SK-N-MC (cell line): ENCODE measurements at regions not wholly inside any gene's neighbourhood (a gene's known extent, or its start where the extent isn't known, plus 50 kb on each side); places are given as distances from the start of the nearest gene placed in this dataset.
"Not testable (repeated sequence)": the region's sequence is repeated elsewhere in the genome, so short reads cannot be mapped to it uniquely, and the experiment has no call there.

ENCODE experiments used
- DNase-seq: peaks from one replicate; pipeline ENCODE4 v3.0.0-alpha.2; 2011; ENCODE audit warnings: low read depth, low spot score
- H3K27ac ChIP-seq: fragments of 200-600 bp; sonication (generic); 2 replicates; pipeline ENCODE4 v1.5.1; 2016; ENCODE audit warnings: mixed run types
- H3K36me3 ChIP-seq: fragments of 200-600 bp; sonication (generic); 2 replicates; pipeline ENCODE4 v1.6.1; 2017; ENCODE audit warnings: antibody characterized with exemption, low read length, mixed read lengths; ENCODE audit not compliant: insufficient read depth
- H3K4me3 ChIP-seq: fragments of 200-600 bp; sonication (generic); 2 replicates; pipeline ENCODE4 v1.5.1; 2016
- H3K9ac ChIP-seq: fragments of 200-600 bp; sonication (generic); 2 replicates; pipeline ENCODE4 v1.8.0; 2017; ENCODE audit warnings: mixed run types, mixed read lengths; ENCODE audit not compliant: insufficient read length
- H3K9me3 ChIP-seq: fragments of 200-600 bp; sonication (generic); 2 replicates; pipeline ENCODE4 v1.6.1; 2017; ENCODE audit warnings: low read depth, mild to moderate bottlenecking, antibody characterized with exemption, low read length, moderate library complexity, mixed read lengths
- EZH2 ChIP-seq: fragments of 200-600 bp; sonication (generic); IDR thresholded peaks from one replicate; pipeline ENCODE4 v1.6.1; 2017; ENCODE audit warnings: antibody characterized with exemption
- FOXP2 ChIP-seq: optimal IDR thresholded peaks from 2 replicates; pipeline ENCODE3; 2011; ENCODE audit warnings: mild to moderate bottlenecking, moderate library complexity; ENCODE audit not compliant: insufficient read depth; ENCODE audit errors: extremely low read length, control extremely low read depth
- POLR2AphosphoS5 ChIP-seq: IDR thresholded peaks from 2 replicates; pipeline ENCODE4 v1.6.1; 2012; ENCODE audit warnings: mild to moderate bottlenecking, low read depth, low read length, borderline replicate concordance

DNA sequence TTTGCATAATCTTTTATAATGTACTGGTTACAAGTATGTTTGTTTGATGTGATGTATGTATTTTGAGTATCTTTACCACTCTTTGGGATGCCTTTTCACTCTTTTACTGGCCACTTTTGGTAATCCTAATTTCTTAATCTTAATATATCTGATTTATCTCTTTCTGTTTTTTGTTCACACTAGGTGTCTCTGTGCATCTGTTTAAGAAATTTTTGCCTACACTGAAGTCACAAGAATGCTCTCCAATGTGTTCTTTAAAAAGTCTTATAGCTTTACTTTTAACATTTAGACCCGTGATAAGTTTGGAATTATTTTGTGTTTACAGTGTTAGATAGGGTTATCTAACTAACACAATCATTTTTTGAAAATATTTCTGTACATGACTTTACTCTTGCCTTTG lies 659.1 kb downstream of the SI start:
- Histone ChIP-seq H3K27ac (no peak overlapping the region), H3K9me3 (no peaks in the 10 kb centered on the region), H3K4me3 (no peak overlapping the region), H3K36me3 (no peaks in the 10 kb centered on the region), H3K9ac (no peak overlapping the region)
- no peak for DNase-seq
- TF ChIP-seq EZH2 (no peak), POLR2AphosphoS5 (no peak), FOXP2 (no peak)

DNA sequence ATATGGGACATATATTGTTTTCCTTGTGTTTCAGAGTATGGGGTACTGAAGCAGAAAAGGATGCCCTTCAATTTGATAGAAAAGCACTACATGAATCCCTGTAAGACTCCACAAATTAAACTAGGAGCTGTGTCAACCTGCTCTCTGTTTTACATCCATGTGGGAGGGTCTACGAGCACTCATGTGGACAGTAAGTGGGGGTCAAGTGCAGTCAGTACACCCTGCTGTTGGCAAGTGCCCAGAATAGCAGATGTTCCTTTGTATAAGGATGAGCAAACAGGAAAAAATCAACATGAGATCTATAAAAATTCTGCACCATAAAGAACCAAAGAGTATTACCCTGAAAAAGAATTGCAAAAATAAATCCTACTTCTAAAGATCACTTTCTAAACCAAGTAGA lies 659.9 kb downstream of the SI start:
- no peak for DNase-seq
- Histone ChIP-seq H3K36me3 (no peaks in the 10 kb centered on the region), H3K9me3 (no peaks in the 10 kb centered on the region), H3K9ac (no peak overlapping the region), H3K4me3 (no peak overlapping the region), H3K27ac (no peak overlapping the region)
- no peak for TF ChIP-seq POLR2AphosphoS5

DNA sequence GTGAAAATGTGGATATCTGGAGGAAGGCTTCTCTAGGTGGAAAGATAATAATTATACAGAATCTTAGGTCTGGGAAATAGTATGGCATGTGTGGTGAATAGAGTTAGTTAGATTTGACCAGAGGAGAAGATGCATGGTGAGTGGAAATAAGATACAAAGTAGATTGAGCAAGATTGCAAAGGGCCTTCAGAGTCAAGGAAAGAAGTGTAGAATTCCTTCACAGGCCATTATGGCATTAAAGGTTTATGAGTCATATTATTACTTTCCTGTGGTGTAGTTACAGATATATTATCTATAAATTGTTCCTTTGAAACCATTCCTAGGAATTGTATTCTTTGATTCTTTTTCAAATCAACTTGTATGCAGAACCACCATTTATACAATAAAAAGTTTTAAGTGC lies 660.3 kb downstream of the SI start:
- no peak overlapping the region for H3K4me3 ChIP-seq
- no peak overlapping the region for H3K27ac ChIP-seq
- H3K9me3 ChIP-seq, result no peaks in the 10 kb centered on the region
- no peak overlapping the region for H3K9ac ChIP-seq
- DNase-seq, result no peak
- no peaks in the 10 kb centered on the region for H3K36me3 ChIP-seq
- TF ChIP-seq EZH2 (no peak), FOXP2 (no peak), POLR2AphosphoS5 (no peak)

DNA sequence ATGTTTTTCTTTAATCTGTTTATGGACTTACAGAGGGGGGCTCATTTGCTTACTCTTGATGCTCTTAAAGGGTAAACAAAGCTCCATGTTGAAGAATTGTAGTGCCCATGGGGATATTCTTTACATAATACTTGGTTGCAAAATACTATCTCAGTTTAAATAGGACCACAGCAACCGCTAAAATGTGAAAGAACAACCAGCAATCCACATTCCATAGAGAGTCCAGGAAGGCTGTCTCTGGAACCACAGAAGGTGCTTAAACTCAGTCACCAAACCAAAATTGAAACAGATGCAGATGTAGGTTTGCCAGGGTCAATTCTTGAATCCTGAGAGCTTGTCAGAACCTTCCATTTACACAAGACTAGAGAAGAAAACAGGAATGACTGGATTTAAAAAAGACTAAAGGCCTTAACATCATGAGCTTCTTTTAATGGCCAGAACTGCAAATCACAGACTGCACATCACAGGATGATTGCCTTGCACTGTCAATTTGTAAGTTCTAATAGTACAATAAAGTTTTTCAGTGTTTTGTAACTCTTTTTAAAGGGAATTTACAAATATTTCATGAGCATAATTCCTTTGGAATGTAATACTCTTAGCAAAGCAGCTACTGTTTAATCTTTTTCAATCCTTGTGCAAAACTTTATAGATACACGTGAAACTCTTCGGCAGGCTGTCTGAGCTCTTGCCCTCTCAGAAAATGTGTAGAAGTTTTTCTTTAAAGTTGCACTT lies 661.6 kb downstream of the SI start:
- Histone ChIP-seq H3K4me3 (no peak overlapping the region), H3K9me3 (no peaks in the 10 kb centered on the region), H3K36me3 (no peaks in the 10 kb centered on the region), H3K9ac (no peak overlapping the region), H3K27ac (no peak overlapping the region)
- no peak for DNase-seq
- no peak for TF ChIP-seq FOXP2

DNA sequence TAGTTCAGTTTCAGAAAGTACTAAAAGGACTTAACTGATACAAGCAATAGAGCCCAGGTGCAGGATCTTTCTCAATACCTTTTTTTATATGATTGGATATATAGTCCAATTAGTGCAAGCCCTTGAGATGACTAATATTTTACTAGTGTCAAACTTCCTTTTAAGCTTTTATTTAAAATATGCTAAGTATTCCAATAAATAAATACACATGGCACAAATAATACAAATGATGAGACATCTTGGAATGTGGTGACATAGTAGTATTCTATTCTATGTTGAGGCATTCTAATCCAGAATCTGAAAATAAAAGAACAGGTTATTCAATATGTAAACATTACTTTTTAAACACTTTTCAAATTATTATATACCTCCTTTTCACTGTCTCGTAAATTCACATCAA lies 670.0 kb downstream of the SI start:
- TF ChIP-seq POLR2AphosphoS5, result no peak
- TF ChIP-seq FOXP2, result no peak
- TF ChIP-seq EZH2, result no peak
- no peak for DNase-seq
- H3K4me3 ChIP-seq, result no peak overlapping the region
- no peak overlapping the region for H3K27ac ChIP-seq
- H3K9me3 ChIP-seq, result no peaks in the 10 kb centered on the region
- no peaks in the 10 kb centered on the region for H3K36me3 ChIP-seq
- no peak overlapping the region for H3K9ac ChIP-seq

DNA sequence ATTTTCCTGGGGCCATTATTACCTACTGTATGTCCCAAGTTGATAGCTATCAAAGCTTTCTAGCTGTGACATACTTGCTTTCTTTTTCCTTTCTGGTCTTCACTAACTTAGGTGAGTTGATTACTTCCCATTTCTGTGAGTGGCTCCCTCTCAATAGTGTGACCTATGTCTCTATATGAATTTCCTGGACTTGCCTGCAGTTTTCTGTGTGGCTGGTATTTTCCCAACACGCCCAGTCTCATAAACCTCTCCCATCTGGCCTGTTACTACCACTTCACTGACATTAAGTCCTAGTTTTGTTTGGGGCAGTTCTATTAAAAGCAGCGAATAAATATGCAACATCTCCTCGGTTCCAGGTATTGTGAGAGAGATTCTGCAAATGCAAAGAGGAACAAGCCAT lies 671.2 kb downstream of the SI start:
- H3K27ac ChIP-seq, result no peak overlapping the region
- H3K9ac ChIP-seq, result no peak overlapping the region
- TF ChIP-seq EZH2 (no peak), FOXP2 (no peak), POLR2AphosphoS5 (no peak)
- H3K36me3 ChIP-seq, result no peaks in the 10 kb centered on the region
- H3K4me3 ChIP-seq, result no peak overlapping the region
- no peak for DNase-seq
- no peaks in the 10 kb centered on the region for H3K9me3 ChIP-seq

DNA sequence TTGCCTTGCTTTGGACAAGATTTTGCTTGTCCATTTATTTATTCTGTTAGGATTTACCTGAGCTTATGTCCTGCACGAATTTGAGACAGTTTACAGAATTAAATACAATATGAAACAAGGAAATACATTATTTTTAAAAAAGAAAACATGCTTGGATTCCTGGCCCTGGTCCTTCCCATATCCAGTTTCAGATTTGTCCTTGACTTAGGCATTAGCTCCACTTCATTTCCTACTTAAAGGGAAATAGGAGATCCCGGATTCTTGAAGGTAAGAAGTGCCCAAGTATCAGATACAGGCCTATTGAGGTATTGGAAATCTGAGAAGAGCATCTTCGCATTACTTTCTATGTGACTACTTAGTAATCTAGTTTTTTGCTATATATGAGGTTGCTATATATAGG lies 672.0 kb downstream of the SI start:
- Histone ChIP-seq H3K9me3 (no peaks in the 10 kb centered on the region), H3K4me3 (no peak overlapping the region), H3K36me3 (no peaks in the 10 kb centered on the region), H3K9ac (no peak overlapping the region), H3K27ac (no peak overlapping the region)
- TF ChIP-seq POLR2AphosphoS5, result no peak
- TF ChIP-seq EZH2, result no peak
- TF ChIP-seq FOXP2, result no peak
- DNase-seq, result no peak

DNA sequence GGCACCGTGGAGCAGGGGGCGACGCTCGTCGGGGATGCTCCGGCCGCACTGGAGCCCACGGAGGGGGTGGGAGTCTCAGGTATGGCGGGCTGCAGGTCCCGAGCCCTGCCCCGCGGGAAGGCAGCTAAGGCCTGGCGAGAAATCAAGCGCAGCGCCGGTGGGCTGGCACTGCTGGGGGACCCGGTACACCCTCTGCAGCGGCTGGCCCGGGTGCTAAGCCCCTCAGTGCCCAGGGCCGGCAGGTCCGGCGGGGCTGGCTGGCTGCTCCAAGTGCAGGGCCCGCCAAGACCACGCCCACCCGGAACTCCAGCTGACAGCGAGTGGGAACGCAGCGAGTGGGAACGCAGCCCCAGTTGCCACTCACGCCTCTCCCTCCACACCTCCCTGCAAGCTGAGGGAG lies 676.4 kb downstream of the SI start:
- no peak for DNase-seq
- Histone ChIP-seq H3K4me3 (no peak overlapping the region), H3K27ac (no peak overlapping the region), H3K9me3 (no peaks in the 10 kb centered on the region; the same call in 1 of the 2 replicates), H3K36me3 (no peaks in the 10 kb centered on the region), H3K9ac (no peak overlapping the region)
- TF ChIP-seq EZH2, result no peak
- no peak for TF ChIP-seq FOXP2
- TF ChIP-seq POLR2AphosphoS5, result no peak

DNA sequence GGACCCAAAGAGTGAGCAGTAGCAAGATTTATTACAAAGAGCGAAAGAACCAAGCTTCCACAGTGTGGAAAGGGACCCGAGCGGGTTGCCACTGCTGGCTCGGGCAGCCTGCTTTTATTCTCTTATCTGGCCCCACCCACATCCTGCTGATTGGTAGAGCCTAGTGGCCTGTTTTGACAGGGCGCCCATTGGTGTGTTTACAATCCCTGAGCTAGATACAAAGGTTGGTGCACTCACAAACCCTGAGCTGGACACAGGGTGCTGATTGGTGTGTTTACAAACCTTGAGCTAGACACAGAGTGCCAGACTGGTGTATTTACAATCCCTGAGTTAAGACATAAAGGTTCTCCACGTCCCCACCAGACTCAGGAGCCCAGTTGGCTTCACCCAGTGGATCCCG lies 676.9 kb downstream of the SI start:
- not testable (repeated sequence) for H3K4me3 ChIP-seq, H3K9ac ChIP-seq, H3K36me3 ChIP-seq, H3K27ac ChIP-seq, DNase-seq, H3K9me3 ChIP-seq
